ENCODE measurements at regions not wholly inside any gene's neighbourhood (a gene's known extent, or its start where the extent isn't known, plus 50 kb on each side); places are given as distances from the start of the nearest gene placed in this dataset.

DNA sequence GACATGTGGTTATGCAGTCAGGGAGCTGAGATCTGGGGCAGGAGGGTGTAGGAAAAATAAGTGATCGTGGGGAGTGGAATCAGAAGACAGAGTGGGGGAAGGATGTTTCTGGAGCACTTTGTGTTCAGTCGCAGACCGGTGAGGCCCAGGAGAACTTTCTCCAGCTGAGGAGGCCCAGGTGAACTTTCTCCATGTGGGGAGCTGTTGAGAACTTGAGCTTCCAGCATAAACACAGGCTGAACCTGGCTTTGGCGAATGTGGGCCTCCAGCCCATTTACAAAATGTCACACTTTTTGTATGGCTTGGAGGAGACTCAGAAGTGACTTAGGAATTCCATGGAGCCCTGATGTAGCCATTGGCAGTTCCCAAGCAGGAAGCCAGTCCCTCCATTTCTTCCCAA is 108.5 kb downstream of the VAPA start:
- TF ChIP-seq, protein P1, sequence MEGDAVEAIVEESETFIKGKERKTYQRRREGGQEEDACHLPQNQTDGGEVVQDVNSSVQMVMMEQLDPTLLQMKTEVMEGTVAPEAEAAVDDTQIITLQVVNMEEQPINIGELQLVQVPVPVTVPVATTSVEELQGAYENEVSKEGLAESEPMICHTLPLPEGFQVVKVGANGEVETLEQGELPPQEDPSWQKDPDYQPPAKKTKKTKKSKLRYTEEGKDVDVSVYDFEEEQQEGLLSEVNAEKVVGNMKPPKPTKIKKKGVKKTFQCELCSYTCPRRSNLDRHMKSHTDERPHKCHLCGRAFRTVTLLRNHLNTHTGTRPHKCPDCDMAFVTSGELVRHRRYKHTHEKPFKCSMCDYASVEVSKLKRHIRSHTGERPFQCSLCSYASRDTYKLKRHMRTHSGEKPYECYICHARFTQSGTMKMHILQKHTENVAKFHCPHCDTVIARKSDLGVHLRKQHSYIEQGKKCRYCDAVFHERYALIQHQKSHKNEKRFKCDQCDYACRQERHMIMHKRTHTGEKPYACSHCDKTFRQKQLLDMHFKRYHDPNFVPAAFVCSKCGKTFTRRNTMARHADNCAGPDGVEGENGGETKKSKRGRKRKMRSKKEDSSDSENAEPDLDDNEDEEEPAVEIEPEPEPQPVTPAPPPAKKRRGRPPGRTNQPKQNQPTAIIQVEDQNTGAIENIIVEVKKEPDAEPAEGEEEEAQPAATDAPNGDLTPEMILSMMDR (IDR thresholded peaks at IDR 0.05 in 2 of 3, conservative IDR thresholded peaks at IDR 0.05 in 1 of 3; ENCODE audit: borderline replicate concordance in 1 of 3, insufficient read depth in 1 of 3, low read depth in 2 of 3, low read length in 2 of 3), result no peak
- TF ChIP-seq RAD21 (IDR thresholded peaks at IDR 0.05; ENCODE audit: low read depth) (no peak), EZH2phosphoT487 (IDR thresholded peaks at IDR 0.05; ENCODE audit: borderline replicate concordance) (no peak), JUND (IDR thresholded peaks at IDR 0.05) (no peak), CBX3 (IDR thresholded peaks at IDR 0.05; ENCODE audit: low read depth) (no peak), POLR2AphosphoS5 (IDR thresholded peaks at IDR 0.05; ENCODE audit: low read depth, low read length) (no peak), POLR2A (IDR thresholded peaks at IDR 0.05; ENCODE audit: borderline replicate concordance, extremely low read depth, insufficient read depth, insufficient read length) (no peak)
- TF ChIP-seq, protein P2, sequence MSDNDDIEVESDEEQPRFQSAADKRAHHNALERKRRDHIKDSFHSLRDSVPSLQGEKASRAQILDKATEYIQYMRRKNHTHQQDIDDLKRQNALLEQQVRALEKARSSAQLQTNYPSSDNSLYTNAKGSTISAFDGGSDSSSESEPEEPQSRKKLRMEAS (IDR thresholded peaks at IDR 0.05), result no peak

All from HCT116 (cell line).